MCF 10A (cell line): ENCODE measurements at regions not wholly inside any gene's neighbourhood (a gene's known extent, or its start where the extent isn't known, plus 50 kb on each side); places are given as distances from the start of the nearest gene placed in this dataset.

Source experiments
- BruUV-seq: library from RNA; stranded (reverse); fragments of 400-500 nt; replicated peaks from 2 replicates; lab custom pipeline; 2021; lab: Mats Ljungman, UMichigan
- CTCF ChIA-PET: fragments of 300-600 bp; sonication (Branson Sonifier 250); formaldehyde crosslinking; extraction: SDS; loops from one replicate; lab custom pipeline; 2021; ENCODE audit warnings: antibody characterized with exemption, inconsistent platforms; lab: Yijun Ruan, JAX
- POLR2A ChIA-PET: fragments of 300-600, 350-650 bp; sonication (Branson Sonifier 250); formaldehyde crosslinking; extraction: SDS; loops from one replicate; lab custom pipeline; 2020; ENCODE audit warnings: antibody characterized with exemption, inconsistent platforms; lab: Yijun Ruan, JAX
- DNase-seq: peaks from one replicate; pipeline ENCODE4 v3.0.0-alpha.2; 2018; ENCODE audit not compliant: unreplicated experiment
- H3K27ac Mint-ChIP-seq: one replicate; pipeline ENCODE4 v1.8.0; 2022; ENCODE audit warnings: mild to moderate bottlenecking, low read depth, mixed read lengths; ENCODE audit not compliant: unreplicated experiment
- H3K27me3 Mint-ChIP-seq: one replicate; pipeline ENCODE4 v1.8.0; 2022; ENCODE audit warnings: mixed read lengths; ENCODE audit not compliant: insufficient read depth, unreplicated experiment
- H3K36me3 Mint-ChIP-seq: one replicate; pipeline ENCODE4 v1.8.0; 2022; ENCODE audit warnings: mild to moderate bottlenecking, moderate library complexity, mixed read lengths; ENCODE audit not compliant: insufficient read depth, unreplicated experiment
- H3K4me1 Mint-ChIP-seq: one replicate; pipeline ENCODE4 v1.8.0; 2022; ENCODE audit warnings: mixed read lengths; ENCODE audit not compliant: insufficient read depth, unreplicated experiment
- H3K4me3 Mint-ChIP-seq: one replicate; pipeline ENCODE4 v1.8.0; 2022; ENCODE audit warnings: mild to moderate bottlenecking, moderate library complexity, mixed read lengths; ENCODE audit not compliant: unreplicated experiment
- H3K9me3 Mint-ChIP-seq: one replicate; pipeline ENCODE4 v1.8.0; 2022; ENCODE audit warnings: mixed read lengths; ENCODE audit not compliant: unreplicated experiment
- CTCF ChIP-seq: fragments of 200-600 bp; IDR thresholded peaks from one replicate; pipeline ENCODE4 v1.8.0; 2022; ENCODE audit warnings: antibody characterized with exemption, mild to moderate bottlenecking; ENCODE audit not compliant: unreplicated experiment
- intact Hi-C: fragments of 100-400 bp; cut with micrococcal nuclease; formaldehyde crosslinking; loops from 2 replicates; pipeline ENCODE4 v1.14.1; 2022

GRCh38 chr5:161112371-161112770 is 260.4 kb upstream of the ATP10B start:
- BruUV-seq, result no TSS peak
- CTCF ChIA-PET, result interaction anchor here (0.5 to 1.1 kb wide), 4 partner anchors 13 to 725 kb away, joined by 3 to 5 read pairs (median 4); no protein-coding TSS in a partner anchor
- Mint-ChIP-seq H3K27me3 (no peaks in the 10 kb centered on the region), H3K27ac (no peak overlapping the region), H3K36me3 (no peaks in the 10 kb centered on the region), H3K9me3 (no peaks in the 10 kb centered on the region), H3K4me3 (no peak overlapping the region), H3K4me1 (no peaks in the 10 kb centered on the region)
- TF ChIP-seq CTCF, result no peak
- DNase-seq, result no peak
- intact Hi-C loops, result no loop called here
- POLR2A ChIA-PET, result interaction anchor here (0.5 kb wide), 1 partner anchor 530 kb away, joined by 4 read pairs; no protein-coding TSS in a partner anchor

GRCh38 chr5:161105525-161105924 is 253.5 kb upstream of the ATP10B start:
- DNase-seq, result peak; percentile 46
- no peaks in the 10 kb centered on the region for H3K36me3 Mint-ChIP-seq
- ChIA-PET POLR2A (no interaction called here), CTCF (interaction anchor here (0.6 to 1.9 kb wide), 4 partner anchors 14 to 894 kb away, joined by 3 to 6 read pairs (median 4); no protein-coding TSS in a partner anchor)
- no peak overlapping the region for H3K4me3 Mint-ChIP-seq
- no peak overlapping the region for H3K27ac Mint-ChIP-seq
- no peaks in the 10 kb centered on the region for H3K27me3 Mint-ChIP-seq
- H3K9me3 Mint-ChIP-seq, result no peaks in the 10 kb centered on the region
- H3K4me1 Mint-ChIP-seq, result no peaks in the 10 kb centered on the region
- TF ChIP-seq CTCF, result no peak
- no TSS peak for BruUV-seq
- intact Hi-C loops, result no loop called here

- H3K4me3 Mint-ChIP-seq, result no peak overlapping the region
- TF ChIP-seq CTCF, result no peak
- POLR2A ChIA-PET, result no interaction called here
Measured at GRCh38 chr5:161098516-161098915, 246.5 kb upstream of the ATP10B start.

GRCh38 chr5:161096581-161096980 is 244.6 kb upstream of the ATP10B start:
- ChIA-PET POLR2A (no interaction called here), CTCF (interaction anchor here (0.5 to 0.7 kb wide), 4 partner anchors 14 to 1602 kb away, joined by 3 to 5 read pairs (median 4); no protein-coding TSS in a partner anchor)
- H3K9me3 Mint-ChIP-seq, result no peaks in the 10 kb centered on the region
- H3K4me3 Mint-ChIP-seq, result no peak overlapping the region
- intact Hi-C loops, result no loop called here
- H3K36me3 Mint-ChIP-seq, result no peaks in the 10 kb centered on the region
- no peak overlapping the region for H3K27ac Mint-ChIP-seq
- H3K27me3 Mint-ChIP-seq, result no peaks in the 10 kb centered on the region
- no peaks in the 10 kb centered on the region for H3K4me1 Mint-ChIP-seq
- no TSS peak for BruUV-seq
- no peak for TF ChIP-seq CTCF
- no peak for DNase-seq

More at GRCh38 chr5:161098516-161098915, 246.5 kb upstream of the ATP10B start:
- H3K27ac Mint-ChIP-seq, result no peak overlapping the region
- no peaks in the 10 kb centered on the region for H3K36me3 Mint-ChIP-seq
- no peaks in the 10 kb centered on the region for H3K4me1 Mint-ChIP-seq
- no peaks in the 10 kb centered on the region for H3K27me3 Mint-ChIP-seq
- CTCF ChIA-PET, result no interaction called here
- H3K9me3 Mint-ChIP-seq, result no peaks in the 10 kb centered on the region
- BruUV-seq, result no TSS peak
- intact Hi-C loops, result no loop called here
- DNase-seq, result no peak
